ENCODE measurements at regions not wholly inside any gene's neighbourhood (a gene's known extent, or its start where the extent isn't known, plus 50 kb on each side); places are given as distances from the start of the nearest gene placed in this dataset.

GRCh38 chr10:47150581-47150980, 149.4 kb upstream of the GDF10 start:
- Mint-ChIP-seq H3K9me3 (peaks cover 14% of the 10 kb centered on the region), H3K27ac (no peak overlapping the region), H3K27me3 (peaks cover 8% of the 10 kb centered on the region), H3K36me3 (ENCODE audit: low read depth) (no peaks in the 10 kb centered on the region), H3K4me1 (peaks cover 2% of the 10 kb centered on the region), H3K4me3 (no peak overlapping the region)
- DNase-seq = no peak
- intact Hi-C loops (cut with micrococcal nuclease) = no loop called here

GRCh38 chr10:47151920-47152319, 148.1 kb upstream of the GDF10 start:
- Mint-ChIP-seq H3K4me1 (peaks cover 2% of the 10 kb centered on the region), H3K4me3 (no peak overlapping the region), H3K27me3 (peaks cover 8% of the 10 kb centered on the region), H3K27ac (no peak overlapping the region), H3K9me3 (peaks cover 25% of the 10 kb centered on the region), H3K36me3 (ENCODE audit: low read depth) (no peaks in the 10 kb centered on the region)
- intact Hi-C loops (cut with micrococcal nuclease) = no loop called here
- no peak for DNase-seq

- no peaks in the 10 kb centered on the region for H3K36me3 Mint-ChIP-seq (ENCODE audit: low read depth)
- no peak for DNase-seq
- peaks cover 25% of the 10 kb centered on the region for H3K9me3 Mint-ChIP-seq
- no peak overlapping the region for H3K4me3 Mint-ChIP-seq
- H3K27ac Mint-ChIP-seq = no peak overlapping the region
- H3K27me3 Mint-ChIP-seq = peaks cover 8% of the 10 kb centered on the region
- intact Hi-C loops (cut with micrococcal nuclease) = no loop called here
- peaks cover 2% of the 10 kb centered on the region for H3K4me1 Mint-ChIP-seq
These were observed 147.1 kb upstream of the GDF10 start for GRCh38 chr10:47152861-47153349.

- H3K9me3 Mint-ChIP-seq = peaks cover 25% of the 10 kb centered on the region
- no peak overlapping the region for H3K27ac Mint-ChIP-seq
- intact Hi-C loops (cut with micrococcal nuclease) = no loop called here
- H3K4me1 Mint-ChIP-seq = peaks cover 2% of the 10 kb centered on the region
- no peaks in the 10 kb centered on the region for H3K36me3 Mint-ChIP-seq (ENCODE audit: low read depth)
- H3K4me3 Mint-ChIP-seq = no peak overlapping the region
- H3K27me3 Mint-ChIP-seq = peaks cover 3% of the 10 kb centered on the region
- no peak for DNase-seq
These were observed 145.2 kb upstream of the GDF10 start for GRCh38 chr10:47154762-47155161.

- Mint-ChIP-seq H3K36me3 (ENCODE audit: low read depth) (no peaks in the 10 kb centered on the region), H3K27me3 (no peaks in the 10 kb centered on the region), H3K4me3 (no peak overlapping the region), H3K27ac (no peak overlapping the region), H3K4me1 (peaks cover 2% of the 10 kb centered on the region), H3K9me3 (peaks cover 25% of the 10 kb centered on the region)
- no peak for DNase-seq
- intact Hi-C loops (cut with micrococcal nuclease) = no loop called here
These were observed 143.1 kb upstream of the GDF10 start for GRCh38 chr10:47156873-47157272.

- no peak for DNase-seq
These were observed 141.6 kb upstream of the GDF10 start for GRCh38 chr10:47158116-47159071.

GRCh38 chr10:47159361-47160260, 140.4 kb upstream of the GDF10 start:
- no peak for DNase-seq
- H3K36me3 Mint-ChIP-seq (ENCODE audit: low read depth) = no peaks in the 10 kb centered on the region

More at GRCh38 chr10:47158116-47159071, 141.6 kb upstream of the GDF10 start:
- Mint-ChIP-seq H3K9me3 (peaks cover 16% of the 10 kb centered on the region), H3K4me1 (no peaks in the 10 kb centered on the region), H3K4me3 (no peak overlapping the region), H3K27ac (no peak overlapping the region), H3K36me3 (ENCODE audit: low read depth) (no peaks in the 10 kb centered on the region), H3K27me3 (no peaks in the 10 kb centered on the region)
- intact Hi-C loops (cut with micrococcal nuclease) = no loop called here

GRCh38 chr10:47160261-47160908, 139.6 kb upstream of the GDF10 start:
- Mint-ChIP-seq H3K9me3 (peaks cover 12% of the 10 kb centered on the region), H3K27me3 (peaks cover 2% of the 10 kb centered on the region), H3K27ac (no peak overlapping the region), H3K4me3 (no peak overlapping the region), H3K36me3 (ENCODE audit: low read depth) (no peaks in the 10 kb centered on the region), H3K4me1 (peaks cover 7% of the 10 kb centered on the region)
- intact Hi-C loops (cut with micrococcal nuclease) = no loop called here
- DNase-seq = no peak

More at GRCh38 chr10:47159361-47160260, 140.4 kb upstream of the GDF10 start:
- Mint-ChIP-seq H3K27me3 (no peaks in the 10 kb centered on the region), H3K27ac (no peak overlapping the region), H3K9me3 (peaks cover 14% of the 10 kb centered on the region), H3K4me1 (peaks cover under 1% of the 10 kb centered on the region), H3K4me3 (no peak overlapping the region)
- intact Hi-C loops (cut with micrococcal nuclease) = no loop called here

- Mint-ChIP-seq H3K27me3 (peaks cover 2% of the 10 kb centered on the region), H3K4me1 (peaks cover 13% of the 10 kb centered on the region), H3K9me3 (peaks cover 7% of the 10 kb centered on the region), H3K27ac (no peak overlapping the region), H3K4me3 (no peak overlapping the region), H3K36me3 (ENCODE audit: low read depth) (no peaks in the 10 kb centered on the region)
- DNase-seq = no peak
- intact Hi-C loops (cut with micrococcal nuclease) = no loop called here
These were observed 139.0 kb upstream of the GDF10 start for GRCh38 chr10:47160967-47161366.

GRCh38 chr10:47161465-47161864, 138.5 kb upstream of the GDF10 start:
- no peak for DNase-seq
- H3K4me3 Mint-ChIP-seq = no peak overlapping the region
- intact Hi-C loops (cut with micrococcal nuclease) = no loop called here
- no peaks in the 10 kb centered on the region for H3K36me3 Mint-ChIP-seq (ENCODE audit: low read depth)
- H3K27ac Mint-ChIP-seq = no peak overlapping the region
- H3K9me3 Mint-ChIP-seq = peaks cover 4% of the 10 kb centered on the region
- H3K27me3 Mint-ChIP-seq = peaks cover 2% of the 10 kb centered on the region
- peaks cover 16% of the 10 kb centered on the region for H3K4me1 Mint-ChIP-seq

GRCh38 chr10:47164126-47164799, 135.7 kb upstream of the GDF10 start:
- no peak for DNase-seq
- no peak overlapping the region for H3K27ac Mint-ChIP-seq
- H3K27me3 Mint-ChIP-seq = peaks cover 2% of the 10 kb centered on the region
- intact Hi-C loops (cut with micrococcal nuclease) = no loop called here
- no peak overlapping the region for H3K4me3 Mint-ChIP-seq
- peaks cover 18% of the 10 kb centered on the region for H3K4me1 Mint-ChIP-seq
- H3K9me3 Mint-ChIP-seq = no peaks in the 10 kb centered on the region
- H3K36me3 Mint-ChIP-seq (ENCODE audit: low read depth) = no peaks in the 10 kb centered on the region

- peaks cover 4% of the 10 kb centered on the region for H3K27me3 Mint-ChIP-seq
- no peaks in the 10 kb centered on the region for H3K9me3 Mint-ChIP-seq
- DNase-seq = no peak
- no peak overlapping the region for H3K4me3 Mint-ChIP-seq
- H3K36me3 Mint-ChIP-seq (ENCODE audit: low read depth) = no peaks in the 10 kb centered on the region
- no peak overlapping the region for H3K27ac Mint-ChIP-seq
- intact Hi-C loops (cut with micrococcal nuclease) = no loop called here
- H3K4me1 Mint-ChIP-seq = peaks cover 20% of the 10 kb centered on the region
These were observed 135.2 kb upstream of the GDF10 start for GRCh38 chr10:47164800-47165128.

GRCh38 chr10:47165168-47165710, 134.8 kb upstream of the GDF10 start:
- intact Hi-C loops (cut with micrococcal nuclease) = no loop called here
- peaks cover 20% of the 10 kb centered on the region for H3K4me1 Mint-ChIP-seq
- peaks cover 7% of the 10 kb centered on the region for H3K27me3 Mint-ChIP-seq
- H3K9me3 Mint-ChIP-seq = no peaks in the 10 kb centered on the region
- H3K27ac Mint-ChIP-seq = peak overlapping the region; percentile 86
- H3K4me3 Mint-ChIP-seq = peak overlapping the region; percentile 76
- DNase-seq = no peak
- no peaks in the 10 kb centered on the region for H3K36me3 Mint-ChIP-seq (ENCODE audit: low read depth)
